AG04449 (cell line): ENCODE measurements at regions not wholly inside any gene's neighbourhood (a gene's known extent, or its start where the extent isn't known, plus 50 kb on each side); places are given as distances from the start of the nearest gene placed in this dataset.

Experiments
- CTCF ChIA-PET: fragments of 350-600 bp; formaldehyde crosslinking; extraction: SDS; loops from one replicate; lab custom pipeline; 2021; ENCODE audit warnings: antibody characterized with exemption; lab: Yijun Ruan, JAX
- POLR2A ChIA-PET: fragments of 400-600, 350-600 bp; formaldehyde crosslinking; extraction: SDS; loops from one replicate; lab custom pipeline; 2020; ENCODE audit warnings: antibody characterized with exemption, inconsistent platforms; lab: Yijun Ruan, JAX
- DNase-seq: peaks from one replicate; pipeline ENCODE4 v3.0.0-alpha.2; 2010; ENCODE audit warnings: low read depth, low spot score
- H3K4me3 ChIP-seq: 2 replicates; pipeline ENCODE4 v1.5.1; 2011; ENCODE audit warnings: low read depth, mild to moderate bottlenecking, control low read depth, low read length
- CTCF ChIP-seq: IDR thresholded peaks from one replicate; pipeline ENCODE4 v1.5.1; 2011; ENCODE audit warnings: mild to moderate bottlenecking, moderate library complexity, low read length, control low read depth, inconsistent platforms; ENCODE audit not compliant: insufficient read depth; ENCODE audit errors: missing control alignments

- POLR2A ChIA-PET: no interaction called here
- H3K4me3 ChIP-seq: no peak overlapping the region
- CTCF ChIA-PET: no interaction called here
- no peak for TF ChIP-seq CTCF
- no peak for DNase-seq
These were observed 677.7 kb upstream of the CELF4 start for GRCh38 chr18:38243291-38243690.

GRCh38 chr18:38241736-38242135 lies 676.1 kb upstream of the CELF4 start:
- no peak overlapping the region for H3K4me3 ChIP-seq
- DNase-seq: no peak
- POLR2A ChIA-PET: no interaction called here
- TF ChIP-seq CTCF: no peak
- CTCF ChIA-PET: no interaction called here

GRCh38 chr18:38241216-38241615 lies 675.6 kb upstream of the CELF4 start:
- ChIA-PET POLR2A (no interaction called here), CTCF (no interaction called here)
- no peak for DNase-seq
- H3K4me3 ChIP-seq: no peak overlapping the region
- no peak for TF ChIP-seq CTCF

- no peak for DNase-seq
- CTCF ChIA-PET: no interaction called here
- POLR2A ChIA-PET: no interaction called here
These were observed 674.0 kb upstream of the CELF4 start for GRCh38 chr18:38239606-38240005.

GRCh38 chr18:38237796-38238195 lies 672.2 kb upstream of the CELF4 start:
- no peak for TF ChIP-seq CTCF
- ChIA-PET CTCF (no interaction called here), POLR2A (no interaction called here)
- H3K4me3 ChIP-seq: no peak overlapping the region
- DNase-seq: no peak

More at GRCh38 chr18:38239606-38240005, 674.0 kb upstream of the CELF4 start:
- TF ChIP-seq CTCF: no peak
- H3K4me3 ChIP-seq: no peak overlapping the region

- ChIA-PET CTCF (no interaction called here), POLR2A (no interaction called here)
- no peak for DNase-seq
- TF ChIP-seq CTCF: no peak
- H3K4me3 ChIP-seq: no peak overlapping the region
These were observed 656.0 kb upstream of the CELF4 start for GRCh38 chr18:38221476-38222100.
